IMR-90 (cell line): ENCODE measurements at regions not wholly inside any gene's neighbourhood (a gene's known extent, or its start where the extent isn't known, plus 50 kb on each side); places are given as distances from the start of the nearest gene placed in this dataset.
"Not testable (repeated sequence)": the region's sequence is repeated elsewhere in the genome, so short reads cannot be mapped to it uniquely, and the experiment has no call there.

Experiments used
- BHLHE40 ChIP-seq: fragments of 150-350 bp; IDR thresholded peaks from 2 replicates; pipeline ENCODE4 v1.6.1; 2016; ENCODE audit warnings: mild to moderate bottlenecking, low read depth, low read length
- CEBPB ChIP-seq: IDR thresholded peaks from 2 replicates; pipeline ENCODE4 v1.6.1; 2012; ENCODE audit warnings: low read depth, low read length, improper control_type of control experiment
- CHD1 ChIP-seq: IDR thresholded peaks from 2 replicates; pipeline ENCODE4 v1.6.1; 2012; ENCODE audit warnings: low read depth, low read length, improper control_type of control experiment
- MAFK ChIP-seq: IDR thresholded peaks from 2 replicates; pipeline ENCODE4 v1.6.1; 2012; ENCODE audit warnings: low read depth, low read length, improper control_type of control experiment
- MXI1 ChIP-seq: IDR thresholded peaks from 2 replicates; pipeline ENCODE4 v1.6.1; 2012; ENCODE audit warnings: low read depth, mild to moderate bottlenecking, low read length, moderate library complexity, borderline replicate concordance
- NFE2L2 ChIP-seq: fragments of 150-350 bp; IDR thresholded peaks from 2 replicates; pipeline ENCODE4 v1.6.1; 2016; ENCODE audit warnings: low read depth, mild to moderate bottlenecking, low read length
- POLR2A ChIP-seq: IDR thresholded peaks from 2 replicates; pipeline ENCODE4 v1.6.1; 2012; ENCODE audit warnings: mild to moderate bottlenecking, low read depth, low read length
- RAD21 ChIP-seq: IDR thresholded peaks from 2 replicates; pipeline ENCODE4 v1.6.1; 2012; ENCODE audit warnings: low read length, improper control_type of control experiment
- RCOR1 ChIP-seq: IDR thresholded peaks from 2 replicates; pipeline ENCODE4 v1.6.1; 2012; ENCODE audit warnings: mild to moderate bottlenecking, low read length, improper control_type of control experiment; ENCODE audit not compliant: insufficient replicate concordance
- RFX5 ChIP-seq: IDR thresholded peaks from 2 replicates; pipeline ENCODE4 v1.8.0; 2012; ENCODE audit warnings: low read depth, mild to moderate bottlenecking, low read length, moderate library complexity
- SMC3 ChIP-seq: fragments of 150-350 bp; IDR thresholded peaks from 2 replicates; pipeline ENCODE4 v1.6.1; 2016; ENCODE audit warnings: low read depth, mild to moderate bottlenecking, antibody characterized with exemption, low read length, moderate library complexity
- TF ChIP-seq, protein P1 (sequence below): conservative IDR thresholded peaks from 2 replicates; pipeline ENCODE4 v1.5.1; 2012; ENCODE audit warnings: mild to moderate bottlenecking, low read depth, low read length, improper control_type of control experiment
- TF ChIP-seq, protein P2 (sequence below): fragments of 150-350 bp; IDR thresholded peaks from 2 replicates; pipeline ENCODE4 v1.6.1; 2017; ENCODE audit warnings: mild to moderate bottlenecking, antibody characterized with exemption, low read length, low read depth
- TF ChIP-seq, protein P3 (sequence below): fragments of 150-350 bp; IDR thresholded peaks from 2 replicates; pipeline ENCODE4 v1.6.1; 2016; ENCODE audit warnings: low read depth, mild to moderate bottlenecking, low read length, moderate library complexity, borderline replicate concordance

DNA sequence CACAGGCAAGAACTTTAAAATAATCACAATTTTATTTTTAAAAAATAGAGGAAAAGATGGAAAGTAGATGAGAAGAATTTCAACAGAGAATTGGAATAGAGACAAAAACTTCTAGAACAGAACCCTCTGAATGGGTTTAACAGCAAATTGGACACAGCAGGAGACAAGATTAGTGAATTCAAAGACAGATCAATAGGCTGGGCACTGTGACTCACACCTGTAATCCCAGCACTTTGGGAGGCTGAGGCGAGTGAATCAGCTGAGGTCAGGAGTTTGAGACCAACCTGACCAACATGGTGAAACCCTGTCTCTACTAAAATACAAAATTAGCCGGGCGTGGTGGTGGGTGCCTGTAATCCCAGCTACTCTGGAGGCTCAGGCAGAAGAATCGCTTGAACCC, 49.9 kb upstream of the CFAP126 start:
- not testable (repeated sequence) for TF ChIP-seq RAD21, POLR2A, CHD1, NFE2L2, RCOR1, RFX5, SMC3, MXI1, BHLHE40, CEBPB, MAFK
- TF ChIP-seq, protein P1, sequence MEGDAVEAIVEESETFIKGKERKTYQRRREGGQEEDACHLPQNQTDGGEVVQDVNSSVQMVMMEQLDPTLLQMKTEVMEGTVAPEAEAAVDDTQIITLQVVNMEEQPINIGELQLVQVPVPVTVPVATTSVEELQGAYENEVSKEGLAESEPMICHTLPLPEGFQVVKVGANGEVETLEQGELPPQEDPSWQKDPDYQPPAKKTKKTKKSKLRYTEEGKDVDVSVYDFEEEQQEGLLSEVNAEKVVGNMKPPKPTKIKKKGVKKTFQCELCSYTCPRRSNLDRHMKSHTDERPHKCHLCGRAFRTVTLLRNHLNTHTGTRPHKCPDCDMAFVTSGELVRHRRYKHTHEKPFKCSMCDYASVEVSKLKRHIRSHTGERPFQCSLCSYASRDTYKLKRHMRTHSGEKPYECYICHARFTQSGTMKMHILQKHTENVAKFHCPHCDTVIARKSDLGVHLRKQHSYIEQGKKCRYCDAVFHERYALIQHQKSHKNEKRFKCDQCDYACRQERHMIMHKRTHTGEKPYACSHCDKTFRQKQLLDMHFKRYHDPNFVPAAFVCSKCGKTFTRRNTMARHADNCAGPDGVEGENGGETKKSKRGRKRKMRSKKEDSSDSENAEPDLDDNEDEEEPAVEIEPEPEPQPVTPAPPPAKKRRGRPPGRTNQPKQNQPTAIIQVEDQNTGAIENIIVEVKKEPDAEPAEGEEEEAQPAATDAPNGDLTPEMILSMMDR, result not testable (repeated sequence)
- TF ChIP-seq, protein P2, sequence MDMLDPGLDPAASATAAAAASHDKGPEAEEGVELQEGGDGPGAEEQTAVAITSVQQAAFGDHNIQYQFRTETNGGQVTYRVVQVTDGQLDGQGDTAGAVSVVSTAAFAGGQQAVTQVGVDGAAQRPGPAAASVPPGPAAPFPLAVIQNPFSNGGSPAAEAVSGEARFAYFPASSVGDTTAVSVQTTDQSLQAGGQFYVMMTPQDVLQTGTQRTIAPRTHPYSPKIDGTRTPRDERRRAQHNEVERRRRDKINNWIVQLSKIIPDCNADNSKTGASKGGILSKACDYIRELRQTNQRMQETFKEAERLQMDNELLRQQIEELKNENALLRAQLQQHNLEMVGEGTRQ, result not testable (repeated sequence)
- TF ChIP-seq, protein P3, sequence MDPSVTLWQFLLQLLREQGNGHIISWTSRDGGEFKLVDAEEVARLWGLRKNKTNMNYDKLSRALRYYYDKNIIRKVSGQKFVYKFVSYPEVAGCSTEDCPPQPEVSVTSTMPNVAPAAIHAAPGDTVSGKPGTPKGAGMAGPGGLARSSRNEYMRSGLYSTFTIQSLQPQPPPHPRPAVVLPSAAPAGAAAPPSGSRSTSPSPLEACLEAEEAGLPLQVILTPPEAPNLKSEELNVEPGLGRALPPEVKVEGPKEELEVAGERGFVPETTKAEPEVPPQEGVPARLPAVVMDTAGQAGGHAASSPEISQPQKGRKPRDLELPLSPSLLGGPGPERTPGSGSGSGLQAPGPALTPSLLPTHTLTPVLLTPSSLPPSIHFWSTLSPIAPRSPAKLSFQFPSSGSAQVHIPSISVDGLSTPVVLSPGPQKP, result not testable (repeated sequence)
